ENCODE measurements at regions not wholly inside any gene's neighbourhood (a gene's known extent, or its start where the extent isn't known, plus 50 kb on each side); places are given as distances from the start of the nearest gene placed in this dataset.

DNA sequence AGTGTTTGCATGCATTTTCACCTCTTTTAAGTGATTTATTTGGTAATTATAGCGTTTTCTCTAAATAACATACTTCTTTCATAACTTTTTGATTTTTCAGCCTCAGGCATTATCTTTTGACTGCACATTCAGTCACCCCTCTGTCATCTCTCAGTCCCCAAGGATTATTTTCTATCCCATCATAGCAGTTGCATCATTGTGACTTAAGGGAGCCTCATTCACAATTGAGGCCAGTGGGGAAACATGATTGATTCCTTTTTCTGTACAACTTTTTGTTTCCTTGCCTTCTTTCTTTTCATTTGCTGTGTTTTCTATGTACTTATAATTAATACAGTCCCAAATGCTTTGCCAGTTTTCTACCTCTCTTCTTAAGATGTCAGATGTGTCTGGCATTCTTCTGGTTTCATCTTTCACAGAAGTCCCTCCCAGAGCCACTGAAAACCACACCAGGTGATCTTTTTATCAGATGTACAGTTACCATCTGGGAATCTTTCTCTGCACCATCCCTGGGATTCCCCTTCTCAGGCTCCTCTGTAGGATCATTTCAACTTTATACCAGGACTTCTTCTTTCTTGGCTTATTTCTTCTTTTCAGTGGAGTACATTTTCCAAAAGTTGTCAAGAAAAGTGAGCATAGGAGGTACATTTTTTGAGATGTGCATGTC is 151.4 kb downstream of the RAP2B start:
- DNase-seq (ENCODE audit: low read depth in 2 of 2) = no peak

DNA sequence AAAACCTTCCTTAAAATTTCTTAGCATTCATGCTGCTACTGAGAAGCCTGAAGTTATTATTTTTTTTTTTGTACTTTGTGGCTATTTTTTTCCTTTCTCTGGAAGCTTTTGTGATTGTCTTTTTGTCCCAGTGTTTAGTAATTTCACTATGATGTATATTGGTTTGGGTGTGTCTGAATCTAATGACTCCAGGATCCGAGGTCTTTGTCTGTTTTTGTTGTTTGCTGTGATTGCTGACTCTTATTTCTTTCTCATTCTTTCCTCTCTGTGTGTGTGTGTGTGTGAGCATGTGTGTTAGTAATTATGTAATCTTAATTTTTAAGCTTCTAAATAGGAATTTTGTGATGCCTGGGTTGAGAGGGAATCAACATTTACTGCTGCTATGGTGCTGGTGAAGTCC is 152.0 kb downstream of the RAP2B start:
- no peak for DNase-seq (ENCODE audit: low read depth in 2 of 2)

GRCh38 chr3:153315781-153316180 is 153.8 kb downstream of the RAP2B start:
- DNase-seq (ENCODE audit: low read depth in 2 of 2) = no peak

DNA sequence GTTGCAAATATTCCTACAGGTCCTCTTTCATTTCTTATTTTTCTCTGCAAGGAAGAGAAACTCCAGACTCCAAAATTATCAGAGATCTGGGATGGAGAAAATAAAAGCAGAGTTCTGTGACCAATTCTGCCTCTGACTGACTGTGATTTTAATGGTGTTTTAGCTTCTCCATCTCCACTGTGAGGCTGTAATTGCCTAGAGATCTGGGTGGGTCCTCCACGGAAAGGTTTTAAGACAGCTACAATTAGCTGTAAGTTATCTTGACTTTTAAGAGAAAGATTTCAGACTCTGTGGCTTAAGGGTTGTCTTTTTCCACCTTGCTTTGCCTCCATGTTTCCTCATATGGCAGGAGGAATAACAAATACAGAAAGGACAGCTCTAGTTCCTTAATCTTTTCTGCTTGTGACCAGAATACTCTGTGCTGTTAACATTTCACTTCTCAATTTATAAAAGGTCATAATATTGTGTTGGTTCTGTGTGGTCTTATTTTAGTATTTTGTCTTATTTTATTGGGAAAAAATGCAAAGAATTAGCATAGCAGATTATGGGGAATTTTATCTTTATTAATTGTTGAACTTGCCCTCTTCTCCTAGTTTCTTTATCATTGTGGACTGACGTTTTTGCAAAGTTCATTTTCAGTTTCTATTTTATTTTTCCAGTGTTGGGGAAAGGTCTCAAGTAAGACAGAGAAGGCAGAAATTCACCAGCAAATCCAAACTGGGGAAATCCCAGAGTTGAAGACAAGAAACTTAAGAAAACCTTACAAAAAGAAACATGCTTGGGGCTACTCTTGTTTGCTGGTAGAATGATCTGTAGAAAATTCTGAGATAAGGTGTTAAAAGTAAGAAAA is 157.9 kb downstream of the RAP2B start:
- no peak for DNase-seq (ENCODE audit: low read depth in 2 of 2)

DNA sequence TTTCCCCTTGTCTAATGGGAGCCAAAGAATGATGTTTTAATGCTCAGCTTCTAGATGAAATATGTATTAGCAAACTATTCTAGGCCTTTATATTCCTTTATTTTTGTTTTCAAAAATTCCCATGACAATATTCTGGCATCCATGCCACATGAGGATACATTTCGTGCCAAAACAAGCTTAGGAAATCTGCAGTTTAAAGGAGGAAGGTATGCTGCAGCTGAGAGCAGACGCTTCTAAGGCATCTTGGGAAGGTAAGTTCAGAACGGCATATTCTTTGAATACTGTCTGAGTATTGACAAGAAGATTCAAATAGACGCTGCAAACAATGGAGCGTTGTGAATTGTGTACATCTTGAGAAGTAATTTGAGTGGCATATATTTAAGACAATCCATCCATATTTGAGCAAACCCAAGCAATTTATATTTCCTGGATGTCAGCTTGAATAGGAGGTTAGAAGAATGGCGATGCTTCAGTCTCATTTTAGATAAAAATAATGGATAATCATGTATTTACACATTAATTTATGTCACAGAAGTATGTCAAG is 158.6 kb downstream of the RAP2B start:
- no peak for DNase-seq (ENCODE audit: low read depth in 2 of 2)

DNA sequence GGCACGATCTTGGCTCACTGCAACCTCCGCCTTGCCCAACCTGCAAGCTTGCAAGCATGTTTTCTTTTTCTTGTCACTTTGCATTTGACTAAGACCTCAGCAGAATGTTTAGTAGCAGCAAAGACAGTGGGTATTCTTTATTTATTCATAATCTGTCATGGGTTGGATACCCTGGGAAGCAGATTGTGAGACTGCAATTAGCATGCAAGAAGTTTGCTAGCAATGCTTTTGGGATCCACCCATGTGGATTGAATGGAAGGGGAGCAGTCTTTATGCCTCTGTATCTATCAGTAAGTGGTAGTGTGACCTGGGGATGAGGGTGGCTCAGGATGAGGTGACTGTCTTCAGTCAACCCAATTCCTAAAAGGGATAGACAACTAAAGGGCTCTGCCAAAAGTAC is 166.7 kb downstream of the RAP2B start:
- no peak for DNase-seq (ENCODE audit: low read depth in 2 of 2)

DNA sequence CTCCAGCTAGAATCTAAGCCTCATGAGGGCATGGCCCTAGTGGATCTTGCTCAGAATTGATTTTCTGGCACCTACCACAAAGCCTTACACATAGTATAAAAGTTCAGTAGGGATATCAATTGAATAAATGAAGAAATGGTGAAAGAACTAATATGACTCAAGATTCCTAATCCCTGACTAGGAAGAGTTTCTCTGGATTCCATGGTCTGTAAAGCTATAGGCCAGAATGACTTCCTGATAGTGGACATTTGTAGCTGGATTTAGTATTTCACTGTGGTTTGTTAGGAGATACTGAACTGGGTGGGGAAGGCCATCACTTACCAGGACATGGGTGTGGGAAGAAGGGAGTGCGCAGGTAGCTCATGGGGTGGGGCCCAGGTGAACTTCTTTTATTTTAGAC is 168.9 kb downstream of the RAP2B start:
- no peak for DNase-seq (ENCODE audit: low read depth in 2 of 2)

DNA sequence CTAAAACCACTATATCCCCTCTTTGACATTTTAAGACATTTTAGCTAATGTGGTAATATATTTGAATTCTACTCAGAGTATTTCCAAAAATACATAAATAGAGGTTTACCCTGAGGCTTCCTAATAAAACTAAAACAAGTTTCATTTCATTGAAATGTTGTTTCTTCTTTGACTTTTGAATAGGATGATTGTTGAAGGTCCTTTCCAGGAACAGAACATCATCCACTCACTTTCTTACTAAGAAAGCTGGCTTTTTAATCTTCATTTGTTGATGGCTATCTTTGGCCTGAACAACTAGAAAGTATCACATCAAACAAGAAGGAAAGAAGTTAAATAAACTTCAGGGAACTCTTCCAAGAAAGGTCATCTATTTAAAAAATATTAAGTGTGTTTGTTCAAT is 169.7 kb downstream of the RAP2B start:
- no peak for DNase-seq (ENCODE audit: low read depth in 2 of 2)

- DNase-seq (ENCODE audit: low read depth in 2 of 2) = no peak
These were observed 172.5 kb downstream of the RAP2B start for GRCh38 chr3:153334558-153334957.

GRCh38 chr3:153337369-153337768 is 175.3 kb downstream of the RAP2B start:
- DNase-seq (ENCODE audit: low read depth in 2 of 2) = no peak

- no peak for DNase-seq (ENCODE audit: low read depth in 2 of 2)
These were observed 176.5 kb downstream of the RAP2B start for GRCh38 chr3:153338487-153338886.

DNA sequence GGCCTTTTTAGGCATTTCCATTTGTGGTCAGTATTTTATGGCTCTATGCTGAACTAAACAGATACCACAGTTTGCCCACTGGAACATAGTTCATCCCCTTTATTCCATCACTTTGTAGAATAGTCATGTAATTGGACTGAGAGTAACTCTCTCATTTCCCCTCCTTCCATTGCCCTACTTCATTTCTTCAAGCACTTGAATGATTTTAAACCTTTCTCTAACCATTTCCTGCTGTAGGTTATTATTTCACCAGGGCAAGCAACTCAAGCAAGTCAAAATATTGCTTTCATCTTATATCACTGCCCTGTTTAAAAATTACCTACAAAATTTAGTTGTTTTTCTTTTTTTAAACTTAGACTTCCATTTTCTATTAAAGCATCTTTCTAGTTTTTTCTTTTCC is 177.0 kb downstream of the RAP2B start:
- no peak for DNase-seq (ENCODE audit: low read depth in 2 of 2)

DNA sequence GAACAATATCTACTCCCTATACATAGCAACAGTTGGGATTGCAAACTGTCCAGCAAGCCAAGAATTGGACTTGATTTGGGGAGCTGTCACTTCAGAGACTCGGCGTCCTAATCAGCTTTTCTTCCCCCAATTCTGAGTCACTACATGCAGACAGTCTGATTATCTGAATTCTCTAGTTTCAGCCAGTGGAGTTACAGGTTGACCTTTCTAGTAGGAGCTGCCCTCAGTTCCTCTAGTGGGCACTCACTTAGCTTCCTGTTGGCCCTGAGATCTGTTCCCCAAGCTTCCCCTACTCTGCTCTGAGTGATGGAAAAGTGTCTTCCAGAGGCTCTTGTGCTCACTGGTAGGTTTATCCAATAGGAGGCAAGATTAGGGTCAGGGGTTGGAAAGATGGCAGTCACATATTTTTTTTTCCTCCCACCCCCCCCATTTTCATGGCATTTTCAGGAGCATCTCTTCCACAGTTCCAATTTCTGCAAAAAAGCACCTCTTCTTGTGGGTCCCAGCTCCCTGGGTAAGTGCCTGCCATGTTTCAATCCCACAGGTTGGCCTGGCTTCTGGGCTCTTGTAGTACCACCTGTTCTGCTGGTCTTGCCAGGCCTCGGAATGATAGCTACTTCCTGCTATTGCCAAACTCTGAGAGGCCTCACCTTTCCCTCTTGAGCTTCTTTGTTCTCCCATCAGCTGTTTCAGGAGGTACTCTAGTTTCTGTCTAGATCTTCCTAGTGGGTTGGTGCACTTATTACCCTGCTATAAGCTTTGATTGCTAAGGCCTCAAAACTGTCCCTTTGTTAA is 182.2 kb downstream of the RAP2B start:
- DNase-seq (ENCODE audit: low read depth in 2 of 2) = no peak

- DNase-seq (ENCODE audit: low read depth in 2 of 2) = no peak
These were observed 186.6 kb downstream of the RAP2B start for GRCh38 chr3:153348457-153349107.

DNA sequence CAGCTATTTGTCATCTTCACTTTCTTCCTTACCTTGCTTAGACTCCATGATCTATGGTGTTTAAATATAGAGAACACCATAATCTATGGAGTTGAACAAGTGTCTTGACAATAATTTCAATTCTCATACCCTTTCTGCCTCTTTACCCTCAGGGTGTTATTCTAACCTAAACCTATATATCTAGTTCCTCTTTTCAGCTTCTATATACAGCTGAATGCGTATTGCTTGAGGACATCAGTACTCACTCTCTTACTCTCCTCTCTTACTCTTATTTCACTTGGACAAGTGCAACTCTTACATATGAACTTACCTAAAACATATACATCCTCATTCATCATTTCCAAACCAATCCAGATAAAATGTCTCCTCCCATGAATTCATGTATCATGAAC is 187.1 kb downstream of the RAP2B start:
- DNase-seq (ENCODE audit: low read depth in 2 of 2) = no peak

- DNase-seq (ENCODE audit: low read depth in 2 of 2) = no peak
These were observed 188.4 kb downstream of the RAP2B start for GRCh38 chr3:153350420-153350819.

DNA sequence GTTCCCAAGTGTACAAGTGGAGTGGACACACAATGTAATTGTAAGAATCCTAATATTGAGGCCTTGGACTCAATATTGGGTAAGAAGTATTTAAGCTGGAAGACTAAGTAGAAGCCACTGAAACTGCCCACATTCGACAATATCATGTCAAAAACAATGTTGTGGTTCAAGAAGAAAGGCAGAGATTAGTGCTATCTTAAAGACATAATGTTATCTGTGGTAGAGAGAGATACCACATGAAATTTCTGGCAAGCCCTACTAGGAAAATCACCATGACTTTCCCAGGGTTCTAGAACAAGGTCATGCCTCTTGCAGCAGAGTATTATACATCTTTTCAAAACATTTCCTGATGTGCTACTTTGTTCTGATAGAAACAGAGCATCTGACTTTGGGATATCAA is 192.6 kb downstream of the RAP2B start:
- DNase-seq (ENCODE audit: low read depth in 2 of 2) = no peak

- DNase-seq (ENCODE audit: low read depth in 2 of 2) = no peak
These were observed 193.5 kb downstream of the RAP2B start for GRCh38 chr3:153355559-153355958.

GRCh38 chr3:153356908-153357307 is 194.9 kb downstream of the RAP2B start:
- no peak for DNase-seq (ENCODE audit: low read depth in 2 of 2)

DNA sequence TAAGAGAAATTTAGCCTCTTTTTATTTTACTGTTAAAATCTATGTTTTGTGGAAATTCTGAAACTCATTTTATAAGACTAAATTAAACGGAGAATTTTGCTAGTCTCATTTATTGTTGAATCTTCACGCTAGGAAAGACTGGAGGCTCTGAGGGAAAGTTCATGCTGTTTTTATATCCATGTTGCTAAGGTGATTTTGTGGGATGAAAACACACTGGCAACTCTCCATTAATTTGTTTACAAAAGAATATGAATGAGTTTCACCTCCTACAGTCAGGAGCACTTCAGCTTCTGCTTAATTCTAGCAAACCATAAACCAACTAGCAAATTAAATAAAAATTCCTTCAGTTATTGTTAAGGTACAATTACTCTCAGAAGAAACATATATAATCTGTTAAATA is 195.4 kb downstream of the RAP2B start:
- no peak for DNase-seq (ENCODE audit: low read depth in 2 of 2)

GRCh38 chr3:153369561-153370374 is 207.7 kb downstream of the RAP2B start:
- no peak for DNase-seq (ENCODE audit: low read depth in 2 of 2)

Data from stimulated activated CD8-positive, alpha-beta memory T cell treated with anti-CD3 and anti-CD28 coated beads, Interleukin-15, amount 100 ng/mL, for 48 hours (primary cell).